Mucosa of stomach (tissue), 1 donor: ENCODE measurements at regions not wholly inside any gene's neighbourhood (a gene's known extent, or its start where the extent isn't known, plus 50 kb on each side); places are given as distances from the start of the nearest gene placed in this dataset.

Experiments
- H3K27me3 ChIP-seq: one replicate; pipeline ENCODE4 v1.7.0; 2013; ENCODE audit warnings: mild to moderate bottlenecking, low read length; ENCODE audit not compliant: control insufficient read depth, insufficient read depth
- H3K36me3 ChIP-seq: one replicate; pipeline ENCODE4 v1.7.0; 2013; ENCODE audit warnings: low read length; ENCODE audit not compliant: control insufficient read depth, insufficient read depth
- H3K4me1 ChIP-seq: one replicate; pipeline ENCODE4 v1.7.0; 2013; ENCODE audit warnings: mild to moderate bottlenecking, low read length; ENCODE audit not compliant: control insufficient read depth, insufficient read depth
- H3K4me3 ChIP-seq: one replicate; pipeline ENCODE4 v1.7.0; 2013; ENCODE audit warnings: low read length
- H3K9ac ChIP-seq: one replicate; pipeline ENCODE4 v1.7.0; 2013; ENCODE audit warnings: mild to moderate bottlenecking, low read length, moderate library complexity
- H3K9me3 ChIP-seq: one replicate; pipeline ENCODE4 v1.7.0; 2013; ENCODE audit warnings: mild to moderate bottlenecking, low read length, moderate library complexity; ENCODE audit not compliant: control insufficient read depth
- donor health status: Pancreatic carcinoma.

DNA sequence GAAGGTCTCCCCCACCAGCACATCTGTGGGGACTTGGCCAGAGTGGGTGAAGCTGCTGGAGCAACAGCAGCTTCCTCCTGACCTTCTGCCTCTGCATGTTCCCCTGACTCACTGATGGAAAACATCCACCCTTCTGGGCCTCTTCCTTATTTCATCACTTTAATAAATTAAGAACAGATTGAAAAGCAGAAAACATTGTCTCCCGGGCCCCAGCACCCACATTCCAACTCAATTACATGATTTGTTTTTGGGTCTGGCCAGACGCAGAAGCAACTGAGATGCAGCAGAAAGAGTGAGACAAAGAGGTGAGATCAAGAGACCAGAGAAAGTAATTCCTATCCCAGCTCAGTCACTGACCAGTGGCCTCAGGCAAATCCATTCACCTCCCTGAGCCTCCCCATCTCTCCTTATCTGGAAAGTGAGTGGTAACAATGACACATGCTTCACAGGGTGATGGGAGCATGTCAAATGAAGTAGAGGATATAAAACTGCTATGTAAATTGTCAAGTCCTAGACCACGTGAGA, 157.1 kb downstream of the ELAVL4 start:
- Histone ChIP-seq H3K9me3 (no peaks in the 10 kb centered on the region), H3K27me3 (no peaks in the 10 kb centered on the region), H3K4me1 (no peaks in the 10 kb centered on the region), H3K9ac (no peak overlapping the region), H3K4me3 (no peak overlapping the region), H3K36me3 (no peaks in the 10 kb centered on the region)

GRCh38 chr1:50264590-50264989, 155.9 kb downstream of the ELAVL4 start:
- no peak overlapping the region for H3K9ac ChIP-seq
- no peak overlapping the region for H3K4me3 ChIP-seq
- no peaks in the 10 kb centered on the region for H3K27me3 ChIP-seq
- H3K36me3 ChIP-seq: no peaks in the 10 kb centered on the region
- no peaks in the 10 kb centered on the region for H3K4me1 ChIP-seq
- H3K9me3 ChIP-seq: no peaks in the 10 kb centered on the region

DNA sequence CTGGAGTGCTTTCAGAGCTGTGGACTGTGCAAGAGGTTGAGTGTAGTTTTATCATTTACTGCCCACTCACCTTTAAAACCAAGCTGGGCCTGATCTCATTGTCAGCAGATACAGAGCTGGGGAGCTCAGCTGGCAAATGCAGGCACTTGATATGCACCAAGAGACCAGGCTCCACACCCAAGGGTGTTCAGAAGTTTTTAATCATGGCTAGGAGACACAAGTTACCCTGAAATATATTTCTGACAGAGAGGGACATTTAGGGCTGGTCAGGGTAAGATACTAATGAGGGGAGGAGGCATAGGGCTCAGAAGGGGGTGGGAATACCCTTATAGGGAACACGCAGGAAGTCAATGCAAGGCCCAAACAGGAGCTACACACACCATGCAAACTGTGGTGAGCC, 153.7 kb downstream of the ELAVL4 start:
- no peaks in the 10 kb centered on the region for H3K4me1 ChIP-seq
- H3K36me3 ChIP-seq: no peaks in the 10 kb centered on the region
- no peaks in the 10 kb centered on the region for H3K27me3 ChIP-seq
- H3K9ac ChIP-seq: no peak overlapping the region
- no peak overlapping the region for H3K4me3 ChIP-seq
- no peaks in the 10 kb centered on the region for H3K9me3 ChIP-seq

GRCh38 chr1:50261951-50262350, 153.2 kb downstream of the ELAVL4 start:
- Histone ChIP-seq H3K27me3 (no peaks in the 10 kb centered on the region), H3K9me3 (no peaks in the 10 kb centered on the region), H3K4me1 (no peaks in the 10 kb centered on the region), H3K4me3 (no peak overlapping the region), H3K9ac (no peak overlapping the region), H3K36me3 (no peaks in the 10 kb centered on the region)

DNA sequence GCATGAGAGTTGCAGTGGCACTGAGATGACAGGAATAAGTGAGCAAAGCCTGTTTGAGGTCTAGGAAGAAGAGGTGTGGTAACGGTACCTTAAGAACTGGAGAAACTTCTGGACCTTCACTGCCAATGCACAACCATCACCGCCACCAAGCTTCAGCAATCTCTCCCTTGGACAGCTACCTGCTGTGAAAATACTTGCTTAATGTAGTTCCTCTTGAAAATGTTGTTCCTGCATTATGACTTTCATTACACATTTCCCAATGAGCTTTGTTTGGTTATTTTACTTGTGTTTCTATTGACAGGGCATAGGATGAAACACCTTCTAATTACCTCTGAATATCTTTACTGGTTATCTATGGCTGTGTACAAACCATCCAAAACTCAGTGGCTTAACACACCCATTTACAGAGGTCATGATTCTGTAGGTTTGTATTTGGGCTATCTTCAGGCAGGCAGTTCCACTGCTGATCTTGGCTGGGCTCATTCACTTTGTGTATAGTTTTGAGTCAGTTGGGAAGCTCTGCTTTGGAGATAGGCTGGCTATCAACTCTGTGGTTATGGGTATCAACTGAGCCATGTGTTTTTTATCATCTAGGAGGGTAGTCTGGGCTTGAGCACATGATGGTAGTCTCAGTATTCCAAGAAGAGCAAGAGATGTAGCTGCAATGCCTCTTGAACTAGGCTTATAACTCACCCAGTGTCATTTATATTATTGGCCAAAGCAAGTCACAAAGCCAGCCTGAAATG, 149.4 kb downstream of the ELAVL4 start:
- no peaks in the 10 kb centered on the region for H3K9me3 ChIP-seq
- no peaks in the 10 kb centered on the region for H3K4me1 ChIP-seq

GRCh38 chr1:50257029-50257428, 148.3 kb downstream of the ELAVL4 start:
- no peaks in the 10 kb centered on the region for H3K36me3 ChIP-seq
- H3K9ac ChIP-seq: no peak overlapping the region
- H3K4me1 ChIP-seq: no peaks in the 10 kb centered on the region

More for the DNA sequence above, 149.4 kb downstream of the ELAVL4 start:
- H3K4me3 ChIP-seq: no peak overlapping the region
- H3K27me3 ChIP-seq: no peaks in the 10 kb centered on the region
- H3K36me3 ChIP-seq: no peaks in the 10 kb centered on the region
- H3K9ac ChIP-seq: no peak overlapping the region

More at GRCh38 chr1:50257029-50257428, 148.3 kb downstream of the ELAVL4 start:
- no peaks in the 10 kb centered on the region for H3K9me3 ChIP-seq
- H3K27me3 ChIP-seq: no peaks in the 10 kb centered on the region
- H3K4me3 ChIP-seq: no peak overlapping the region
